ENCODE measurements at regions not wholly inside any gene's neighbourhood (a gene's known extent, or its start where the extent isn't known, plus 50 kb on each side); places are given as distances from the start of the nearest gene placed in this dataset.
A peak's percentile ranks its signal among the peaks of the same experiment; 100 is the strongest.
"Not testable (repeated sequence)": the region's sequence is repeated elsewhere in the genome, so short reads cannot be mapped to it uniquely, and the experiment has no call there.

DNA sequence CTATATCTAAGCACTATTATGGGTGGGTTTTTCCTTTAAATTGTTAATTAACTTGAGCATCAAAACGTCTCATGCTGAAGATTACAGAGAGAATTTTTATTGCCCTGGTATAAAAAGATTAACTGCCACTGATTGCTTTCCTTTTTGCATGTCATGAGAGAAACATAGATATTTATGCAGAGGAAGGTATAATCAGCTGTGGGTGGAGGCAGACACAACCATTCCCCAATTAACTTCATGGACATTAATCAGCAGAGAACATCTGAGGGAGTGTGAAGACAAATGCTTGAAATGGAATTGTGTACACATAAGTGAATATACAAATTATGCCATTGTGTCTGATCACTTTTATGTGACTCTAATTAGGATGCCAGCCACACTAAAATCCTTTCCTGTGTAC is 115.2 kb upstream of the CPHXL start:
- DNase-seq: no peak

DNA sequence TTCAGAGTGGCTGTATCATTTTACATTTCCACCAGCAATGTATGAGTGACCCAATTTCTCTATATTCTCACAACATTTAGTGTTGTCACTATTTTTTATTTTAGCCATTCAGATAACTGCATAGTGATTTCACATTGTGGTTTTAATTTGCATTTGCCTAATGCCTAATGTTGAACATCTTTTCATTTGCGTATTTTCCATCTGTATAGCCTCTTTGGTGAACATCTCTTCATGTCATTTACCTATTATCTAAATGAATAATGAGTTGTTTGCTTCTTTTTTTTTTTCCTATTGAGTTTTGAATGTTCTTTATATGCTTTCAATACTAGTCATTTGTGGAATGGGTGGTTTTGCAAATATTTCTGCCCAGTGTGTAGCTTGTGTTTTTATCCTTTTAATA is 120.9 kb upstream of the CPHXL start:
- no peak for DNase-seq

DNA sequence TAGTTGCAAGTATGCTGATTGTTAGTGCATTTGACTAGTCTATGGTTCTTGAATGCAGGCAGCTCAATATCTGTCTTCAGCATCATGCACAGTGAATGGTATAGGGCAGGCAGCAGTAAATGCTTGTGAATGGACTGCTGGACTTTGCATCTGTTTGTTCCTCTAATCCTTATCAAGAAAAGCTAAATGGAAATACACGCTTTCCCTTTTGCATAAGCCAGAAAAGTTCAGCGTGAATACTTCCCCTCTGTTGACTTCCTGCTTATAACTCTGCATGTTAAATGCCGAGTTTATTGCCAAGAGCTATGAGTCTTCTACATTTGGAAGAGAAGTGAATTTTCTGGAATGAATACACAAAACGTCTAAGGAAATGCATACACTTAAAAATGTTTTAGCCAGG is 127.9 kb upstream of the CPHXL start:
- DNase-seq: no peak

DNA sequence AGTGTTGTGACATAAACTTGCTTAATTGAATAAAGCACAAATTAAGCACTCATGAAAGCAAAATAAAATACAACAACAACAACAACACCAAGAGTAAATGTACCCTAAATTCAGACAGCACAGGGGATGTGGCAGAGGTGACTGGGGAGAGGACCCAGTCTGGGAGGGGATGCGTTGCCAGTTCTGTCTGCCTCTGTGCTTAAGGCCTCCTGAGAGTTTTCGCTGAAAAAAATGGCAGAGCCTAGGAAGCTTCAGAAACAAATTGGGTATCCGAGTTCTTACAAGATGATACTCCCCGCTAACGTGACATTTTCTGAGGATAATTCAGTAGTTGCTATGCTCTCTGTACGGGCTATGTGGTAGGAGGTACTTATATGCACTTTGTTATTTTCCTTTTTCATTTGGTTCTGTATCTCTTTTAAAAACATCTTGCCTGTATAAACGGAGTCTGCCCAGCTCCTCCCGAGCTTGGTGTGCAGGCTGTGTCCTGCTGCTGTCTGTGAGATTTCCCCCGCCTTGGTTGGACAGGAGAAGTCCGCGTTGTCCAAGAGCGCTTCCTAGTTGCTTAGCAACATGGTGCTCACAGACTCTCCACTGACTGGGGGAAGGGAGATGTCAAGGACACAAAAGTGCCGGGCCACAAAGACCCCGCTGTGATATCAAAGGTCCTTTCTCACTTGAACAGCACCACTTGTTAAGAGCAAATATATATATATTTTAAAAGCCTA is 134.2 kb upstream of the CPHXL start:
- DNase-seq: peak; percentile 5

GRCh38 chr16:75861311-75862097 is 135.2 kb upstream of the CPHXL start:
- no peak for DNase-seq

- no peak for DNase-seq
Measured at GRCh38 chr16:75862098-75862386, 135.8 kb upstream of the CPHXL start.

DNA sequence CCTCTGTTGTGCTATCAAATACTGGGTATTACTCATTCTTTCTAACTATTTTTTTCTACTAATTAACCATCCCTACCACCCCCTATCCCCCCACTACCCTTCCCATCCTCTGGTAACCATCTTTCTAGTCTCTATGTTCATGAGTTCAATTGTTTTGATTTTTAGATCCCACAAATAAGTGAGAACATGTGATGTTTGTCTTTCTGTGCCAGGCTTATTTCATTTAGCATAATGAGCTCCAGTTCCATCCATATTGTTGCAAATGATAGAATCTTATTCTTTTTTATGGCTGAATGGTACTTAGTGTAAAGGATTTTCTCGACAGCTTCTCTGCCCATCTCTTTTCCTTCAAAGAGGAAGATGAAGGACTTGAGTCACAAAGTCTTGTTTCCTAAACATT is 138.0 kb upstream of the CPHXL start:
- no peak for DNase-seq

GRCh38 chr16:75865736-75866135 is 139.4 kb upstream of the CPHXL start:
- no peak for DNase-seq

DNA sequence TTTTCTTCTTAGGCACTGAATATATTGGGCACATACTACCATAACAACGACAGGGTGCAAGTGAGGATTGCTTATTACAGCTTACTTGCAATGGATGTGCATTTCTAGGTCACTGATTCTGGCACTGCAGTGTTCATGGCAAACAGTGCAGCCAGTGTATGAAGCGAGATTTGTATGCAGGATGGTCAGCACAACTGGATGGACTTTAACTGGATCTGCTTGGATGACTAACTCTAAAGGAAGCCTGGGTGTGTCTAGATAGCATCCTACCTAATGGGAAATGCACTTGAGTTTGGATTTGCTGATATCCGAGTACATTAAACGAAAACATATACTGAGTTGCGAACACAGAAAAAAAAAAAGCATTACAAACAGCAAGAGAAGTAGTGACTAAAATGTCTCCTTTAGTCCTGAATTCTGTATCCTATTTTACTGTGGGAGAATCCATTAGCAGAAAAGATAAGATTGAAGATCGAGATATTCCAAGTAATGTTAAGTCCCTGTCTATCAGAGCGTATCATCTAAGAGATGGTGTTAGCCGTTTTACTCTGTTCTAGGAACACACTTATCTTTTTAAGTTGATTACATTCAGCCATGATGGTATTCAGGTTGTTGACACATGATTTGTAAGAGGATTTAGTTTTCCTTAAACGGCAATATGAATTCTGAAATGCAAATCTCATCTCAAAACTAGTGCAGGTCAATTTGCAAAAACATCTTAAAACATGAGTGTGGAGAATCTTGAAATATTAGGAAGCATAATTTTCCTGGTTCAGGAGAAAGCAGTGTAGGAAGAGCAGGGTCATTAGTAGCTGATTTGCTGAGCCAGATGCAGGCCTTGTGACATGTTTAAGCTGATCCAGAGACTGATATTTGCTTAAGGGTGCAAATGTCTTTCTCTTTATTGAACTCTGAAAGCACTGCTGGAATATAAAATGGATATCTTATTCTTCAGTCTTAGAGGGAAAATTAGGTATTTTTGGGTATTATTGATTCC is 142.6 kb upstream of the CPHXL start:
- no peak for DNase-seq

- not testable (repeated sequence) for DNase-seq
Measured at GRCh38 chr16:75881280-75881679, 155.0 kb upstream of the CPHXL start.

GRCh38 chr16:75899163-75899562 is 172.9 kb upstream of the CPHXL start:
- no peak for DNase-seq

DNA sequence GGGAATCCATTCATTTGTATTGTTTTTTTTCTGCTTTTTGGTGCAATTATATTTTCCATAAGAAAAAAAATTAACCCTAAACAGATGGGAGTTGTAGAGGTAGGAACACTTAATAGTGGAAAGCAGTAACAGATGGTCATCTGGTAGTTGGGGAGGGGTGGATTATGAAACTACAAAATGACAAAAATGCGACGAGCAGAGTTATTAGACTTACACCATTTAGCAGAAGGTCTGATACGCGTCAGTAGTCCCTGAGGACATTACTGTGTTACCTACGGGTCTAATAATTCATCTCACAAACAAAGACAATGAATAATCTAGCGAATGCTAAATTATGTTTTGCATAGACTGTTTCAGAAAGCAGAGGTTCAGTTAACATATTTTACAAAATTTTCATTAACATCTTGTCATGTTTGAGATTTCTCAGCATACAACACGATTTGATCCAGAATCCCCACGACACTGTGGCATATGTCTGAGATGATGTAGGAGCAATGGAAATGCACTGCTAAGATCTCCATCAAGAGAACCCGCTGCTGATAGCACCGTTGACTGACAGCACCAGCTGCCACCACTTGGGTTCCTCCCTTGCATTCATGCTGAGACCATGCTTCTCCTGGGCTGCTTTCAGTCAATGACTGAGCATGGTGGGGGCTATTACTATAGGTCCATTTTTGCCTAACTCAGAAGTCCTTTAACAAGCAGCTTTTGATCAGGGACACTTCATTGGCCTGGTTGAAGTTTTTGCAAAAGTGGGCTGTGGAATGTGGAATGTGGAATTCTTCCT is 182.2 kb upstream of the CPHXL start:
- DNase-seq: no peak

GRCh38 chr16:75909746-75910145 is 183.5 kb upstream of the CPHXL start:
- DNase-seq: no peak

DNA sequence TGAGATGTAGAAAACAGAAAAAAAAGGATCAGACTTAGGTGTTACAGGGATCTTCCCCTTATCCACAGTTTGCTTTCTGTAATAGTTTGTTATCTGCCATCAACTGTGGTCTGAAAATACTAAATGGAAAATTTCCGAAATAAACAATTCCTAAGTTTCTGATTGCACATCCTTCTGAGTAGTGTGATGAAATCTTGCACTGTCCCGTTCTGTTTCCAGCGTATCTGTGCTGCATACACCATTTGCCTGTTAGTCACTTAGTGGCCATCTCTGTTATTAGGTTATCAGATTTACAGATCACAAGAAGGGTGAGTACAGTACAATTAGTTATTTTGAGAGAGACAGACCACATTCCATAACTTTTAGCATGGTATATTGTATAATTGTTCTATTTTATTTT is 185.6 kb upstream of the CPHXL start:
- no peak for DNase-seq

DNA sequence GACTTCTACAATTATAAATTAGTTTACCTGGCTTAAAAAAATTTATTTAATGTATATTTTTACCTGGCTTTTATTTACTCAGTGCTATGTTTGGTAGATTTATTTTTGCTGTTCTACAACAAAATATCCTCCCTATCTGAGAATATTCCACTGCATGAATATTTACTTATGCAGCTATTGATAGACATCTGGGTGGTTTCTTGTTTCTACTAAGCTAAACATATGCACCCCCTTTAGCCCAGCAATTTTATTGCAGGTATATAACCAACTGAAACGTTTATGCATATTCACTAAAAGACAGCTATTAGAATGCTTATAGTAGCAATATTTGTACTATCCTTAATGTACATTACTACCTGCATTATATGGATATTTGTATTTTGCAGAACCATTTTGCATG is 187.7 kb upstream of the CPHXL start:
- DNase-seq: no peak

DNA sequence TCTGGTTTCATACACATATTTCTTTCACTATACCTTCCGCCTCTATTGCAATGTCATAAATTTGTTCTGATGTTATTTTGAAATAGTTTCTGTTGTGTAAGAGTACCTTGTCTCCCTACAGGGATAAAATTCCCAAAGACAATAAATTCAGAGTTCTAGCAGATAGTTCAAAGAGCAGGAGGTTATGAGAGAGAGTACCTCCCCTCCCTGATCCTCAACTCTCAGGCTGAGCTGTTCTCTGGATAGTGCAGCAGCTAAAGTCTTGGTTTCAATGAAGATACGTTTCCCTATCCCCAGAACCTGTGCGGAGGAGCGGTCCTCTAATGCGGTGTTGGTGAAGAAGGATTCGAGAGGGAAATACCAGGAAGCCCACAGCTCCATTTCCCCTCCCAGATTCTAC is 190.2 kb upstream of the CPHXL start:
- DNase-seq: no peak

GRCh38 chr16:75918109-75918508 is 191.8 kb upstream of the CPHXL start:
- DNase-seq: no peak

DNA sequence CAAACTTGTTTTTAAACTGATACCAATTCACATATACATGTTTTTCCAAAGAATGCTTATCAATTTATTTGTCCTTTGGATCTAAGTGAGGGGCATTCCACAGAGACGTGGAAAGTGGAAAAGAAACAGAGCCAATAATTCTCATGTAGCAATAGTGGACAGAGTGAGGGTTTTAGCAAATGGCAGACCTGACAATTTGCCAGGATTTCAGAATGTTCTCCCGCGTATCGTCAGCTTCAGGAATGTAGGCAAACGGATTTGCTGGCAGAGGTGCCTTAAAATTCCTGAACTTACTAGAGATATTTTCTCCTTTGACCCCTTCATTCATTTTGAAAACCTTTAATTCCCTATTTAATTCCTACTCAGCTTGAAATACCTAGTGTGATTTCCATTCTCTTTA is 193.4 kb upstream of the CPHXL start:
- no peak for DNase-seq

- DNase-seq: no peak
Measured at GRCh38 chr16:75921281-75921680, 195.0 kb upstream of the CPHXL start.

- no peak for DNase-seq
Measured at GRCh38 chr16:75922250-75922649, 196.0 kb upstream of the CPHXL start.

DNA sequence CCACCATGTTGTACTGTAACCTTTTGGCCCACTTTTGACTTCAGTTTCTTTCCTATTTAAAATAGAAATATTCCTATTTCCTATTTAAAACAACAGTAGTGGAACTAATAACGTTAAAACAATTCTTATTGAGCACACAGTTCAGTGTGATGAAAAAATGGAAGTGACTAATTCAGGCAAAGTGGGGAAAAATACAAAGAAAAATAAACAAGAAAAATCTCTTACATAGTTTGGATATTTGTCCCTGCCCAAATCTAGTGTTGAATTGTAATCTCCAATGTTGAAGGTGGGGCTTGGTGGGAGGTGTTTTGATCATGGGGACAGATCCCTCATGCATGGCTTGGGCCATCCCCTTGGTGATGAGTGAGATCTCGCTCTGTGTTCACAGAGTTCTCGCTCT is 198.1 kb upstream of the CPHXL start:
- no peak for DNase-seq

DNA sequence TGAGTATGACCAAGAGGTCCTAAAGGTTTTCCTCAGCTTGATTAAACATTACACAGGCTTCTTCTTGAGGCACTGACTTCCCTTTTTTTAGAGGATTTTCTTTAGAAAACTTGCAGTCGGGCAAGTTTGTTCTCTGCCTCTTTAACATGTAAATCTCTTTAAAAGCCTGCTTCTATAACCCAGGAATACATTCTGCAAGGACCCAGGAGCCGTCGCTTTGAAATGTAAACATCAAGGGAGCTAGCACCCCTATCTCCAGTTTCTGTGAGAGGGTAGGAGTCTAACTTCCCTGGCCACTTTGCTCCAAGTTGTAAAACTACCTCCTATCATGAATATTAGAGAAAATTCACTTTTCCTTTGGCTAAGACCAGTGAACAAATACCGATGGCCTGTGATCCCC is 201.5 kb upstream of the CPHXL start:
- no peak for DNase-seq

DNA sequence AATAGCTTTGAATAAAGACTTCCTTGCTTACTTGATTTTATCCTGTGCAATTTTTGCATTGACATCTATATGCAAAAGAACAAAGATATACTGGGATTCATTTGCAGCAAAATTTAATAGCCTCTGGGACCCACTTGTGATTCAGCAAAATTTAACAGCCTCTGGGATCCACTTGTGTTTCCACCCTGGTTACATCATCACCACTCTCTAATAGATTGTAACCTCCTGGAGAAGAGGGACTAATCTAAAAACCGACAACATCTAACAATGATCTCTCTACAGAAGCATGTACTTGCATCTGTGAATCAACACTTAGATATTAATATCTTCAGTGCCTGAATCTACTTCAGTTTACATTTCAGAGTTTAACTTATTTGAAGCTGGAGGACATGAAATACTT is 202.0 kb upstream of the CPHXL start:
- DNase-seq: no peak

Measured in DMS53 (cell line).